ENCODE measurements at regions not wholly inside any gene's neighbourhood (a gene's known extent, or its start where the extent isn't known, plus 50 kb on each side); places are given as distances from the start of the nearest gene placed in this dataset.

GRCh38 chr9:19597176-19597575 is 188.4 kb downstream of the ACER2 start:
- no peak for DNase-seq (ENCODE audit: low read depth, low spot score)

- DNase-seq (ENCODE audit: low read depth, low spot score): no peak
These were observed 186.2 kb downstream of the ACER2 start for GRCh38 chr9:19595003-19595402.

- DNase-seq (ENCODE audit: low read depth, low spot score): no peak
These were observed 178.9 kb downstream of the ACER2 start for GRCh38 chr9:19587678-19588077.

GRCh38 chr9:19583890-19584289 is 175.1 kb downstream of the ACER2 start:
- no peak for DNase-seq (ENCODE audit: low read depth, low spot score)

GRCh38 chr9:19577411-19577810 is 168.6 kb downstream of the ACER2 start:
- DNase-seq (ENCODE audit: low read depth, low spot score): no peak

- no peak for DNase-seq (ENCODE audit: low read depth, low spot score)
These were observed 160.1 kb downstream of the ACER2 start for GRCh38 chr9:19568946-19569345.

GRCh38 chr9:19564396-19565061 is 155.7 kb downstream of the ACER2 start:
- no peak for DNase-seq (ENCODE audit: low read depth, low spot score)

- no peak for DNase-seq (ENCODE audit: low read depth, low spot score)
These were observed 146.4 kb downstream of the ACER2 start for GRCh38 chr9:19555214-19555613.

- no peak for DNase-seq (ENCODE audit: low read depth, low spot score)
These were observed 145.7 kb downstream of the ACER2 start for GRCh38 chr9:19554529-19554928.

- DNase-seq (ENCODE audit: low read depth, low spot score): no peak
These were observed 144.6 kb downstream of the ACER2 start for GRCh38 chr9:19553441-19553840.

GRCh38 chr9:19552282-19553105 is 143.7 kb downstream of the ACER2 start:
- no peak for DNase-seq (ENCODE audit: low read depth, low spot score)

- DNase-seq (ENCODE audit: low read depth, low spot score): no peak
These were observed 142.5 kb downstream of the ACER2 start for GRCh38 chr9:19551124-19551929.

- no peak for DNase-seq (ENCODE audit: low read depth, low spot score)
These were observed 141.2 kb downstream of the ACER2 start for GRCh38 chr9:19550009-19550408.

GRCh38 chr9:19533373-19533772 is 124.6 kb downstream of the ACER2 start:
- DNase-seq (ENCODE audit: low read depth, low spot score): no peak

GRCh38 chr9:19527663-19528062 is 118.9 kb downstream of the ACER2 start:
- no peak for DNase-seq (ENCODE audit: low read depth, low spot score)

GRCh38 chr9:19522558-19522957 is 113.7 kb downstream of the ACER2 start:
- DNase-seq (ENCODE audit: low read depth, low spot score): no peak

GRCh38 chr9:19521205-19521604 is 112.4 kb downstream of the ACER2 start:
- no peak for DNase-seq (ENCODE audit: low read depth, low spot score)

GRCh38 chr9:19517202-19517942 is 108.6 kb downstream of the ACER2 start:
- no peak for DNase-seq (ENCODE audit: low read depth, low spot score)

GRCh38 chr9:19516348-19516747 is 107.5 kb downstream of the ACER2 start:
- no peak for DNase-seq (ENCODE audit: low read depth, low spot score)

GRCh38 chr9:19513671-19514275 is 105.0 kb downstream of the ACER2 start:
- DNase-seq (ENCODE audit: low read depth, low spot score): no peak
